OCI-LY1 (cell line): ENCODE measurements at regions not wholly inside any gene's neighbourhood (a gene's known extent, or its start where the extent isn't known, plus 50 kb on each side); places are given as distances from the start of the nearest gene placed in this dataset.
"Not testable (repeated sequence)": the region's sequence is repeated elsewhere in the genome, so short reads cannot be mapped to it uniquely, and the experiment has no call there.

Experiments
- H2AFZ ChIP-seq: fragments of 200-600 bp; sonication (generic), shearing (Covaris generic); 2 replicates; pipeline ENCODE4 v1.6.0; 2014; ENCODE audit warnings: antibody characterized with exemption, mild to moderate bottlenecking, low read length
- H3F3A ChIP-seq: fragments of 200-600 bp; sonication (generic), shearing (Covaris generic); 2 replicates; pipeline ENCODE4 v1.6.0; 2014; ENCODE audit warnings: mild to moderate bottlenecking, antibody characterized with exemption, low read length, moderate library complexity; ENCODE audit not compliant: insufficient read depth
- H3K27ac ChIP-seq: fragments of 200-600 bp; sonication (generic); 2 replicates; pipeline ENCODE4 v1.5.1; 2014; ENCODE audit warnings: low read length, mixed run types, mild to moderate bottlenecking, low read depth; ENCODE audit not compliant: poor library complexity, severe bottlenecking
- H3K27me3 ChIP-seq: fragments of 200-600 bp; sonication (generic); 2 replicates; pipeline ENCODE4 v1.6.0; 2014; ENCODE audit warnings: antibody characterized with exemption, mild to moderate bottlenecking, low read length, moderate library complexity; ENCODE audit not compliant: insufficient read depth
- H3K36me3 ChIP-seq: fragments of 200-600 bp; sonication (generic); 2 replicates; pipeline ENCODE4 v1.6.1; 2014; ENCODE audit warnings: mild to moderate bottlenecking, antibody characterized with exemption, low read length, moderate library complexity, mixed read lengths; ENCODE audit not compliant: insufficient read depth
- H3K4me1 ChIP-seq: fragments of 200-600 bp; sonication (generic); 2 replicates; pipeline ENCODE4 v1.5.1; 2014; ENCODE audit warnings: mild to moderate bottlenecking, low read length, moderate library complexity; ENCODE audit not compliant: insufficient read depth, severe bottlenecking
- H3K4me2 ChIP-seq: fragments of 200-600 bp; sonication (generic), shearing (Covaris generic); 2 replicates; pipeline ENCODE4 v1.6.1; 2014; ENCODE audit warnings: low read length
- H3K4me3 ChIP-seq: fragments of 200-600 bp; sonication (generic); 2 replicates; pipeline ENCODE4 v1.5.1; 2014; ENCODE audit warnings: low read length, low read depth, mild to moderate bottlenecking, mixed read lengths; ENCODE audit not compliant: poor library complexity, severe bottlenecking
- H3K79me2 ChIP-seq: fragments of 200-600 bp; shearing (Covaris generic); 2 replicates; pipeline ENCODE4 v1.6.1; 2016; ENCODE audit warnings: mixed run types, low read length, mixed read lengths; ENCODE audit not compliant: insufficient read depth
- H3K9ac ChIP-seq: fragments of 200-600 bp; sonication (generic), shearing (Covaris generic); 2 replicates; pipeline ENCODE4 v1.6.1; 2014; ENCODE audit warnings: mild to moderate bottlenecking, low read length, mixed read lengths
- H3K9me2 ChIP-seq: fragments of 200-600 bp; sonication (generic), shearing (Covaris generic); 2 replicates; pipeline ENCODE4 v1.6.1; 2014; ENCODE audit warnings: low read depth, mild to moderate bottlenecking, low read length, mixed read lengths
- H3K9me3 ChIP-seq: fragments of 200-600 bp; shearing (Covaris generic); 2 replicates; pipeline ENCODE4 v1.6.1; 2014; ENCODE audit warnings: low read length, mixed read lengths
- H4K20me1 ChIP-seq: fragments of 200-600 bp; sonication (generic), shearing (Covaris generic); 2 replicates; pipeline ENCODE4 v1.6.0; 2016; ENCODE audit warnings: mild to moderate bottlenecking, low read length; ENCODE audit not compliant: insufficient read depth
- EZH2 ChIP-seq: fragments of 200-600 bp; sonication (generic), shearing (Covaris generic); IDR thresholded peaks from 2 replicates; pipeline ENCODE4 v1.8.0; 2017; ENCODE audit warnings: borderline replicate concordance, mixed run types, mild to moderate bottlenecking, antibody characterized with exemption, low read length, moderate library complexity, mixed read lengths
- TF ChIP-seq, protein P1 (sequence below): fragments of 200-600 bp; sonication (generic), shearing (Covaris generic); IDR thresholded peaks from 2 replicates; pipeline ENCODE4 v1.5.1; 2017; ENCODE audit warnings: mild to moderate bottlenecking, antibody characterized with exemption, low read length, moderate library complexity, mixed read lengths

DNA sequence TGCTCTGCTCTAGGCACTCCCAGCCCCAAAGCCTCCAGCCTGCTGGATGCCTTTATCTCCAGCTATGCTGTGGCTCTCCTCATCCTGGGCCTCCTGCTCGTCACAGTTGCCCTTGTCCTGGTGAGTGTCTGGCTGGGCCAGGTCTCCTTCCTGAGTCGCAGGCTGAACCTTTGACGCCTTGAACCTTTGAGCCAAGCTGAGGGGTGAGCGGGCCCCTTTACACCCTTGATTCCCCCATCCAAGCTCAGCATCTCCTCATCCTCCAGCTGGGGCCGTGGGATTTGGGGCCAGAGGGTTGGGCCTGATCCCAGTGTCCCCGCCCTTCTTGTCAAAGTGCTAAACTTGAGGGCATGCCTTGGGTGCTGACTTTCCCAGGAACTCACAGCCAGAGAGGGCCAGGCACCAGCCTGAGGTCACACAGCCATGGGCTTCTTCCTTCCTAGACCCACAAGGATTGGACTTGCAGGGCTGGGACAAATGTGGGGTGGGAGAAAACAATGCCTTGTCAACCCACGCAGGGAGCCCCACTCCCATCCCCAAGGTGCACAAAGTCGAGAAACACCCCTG is 137.0 kb downstream of the TBC1D2B start:
- no peaks in the 10 kb centered on the region for H3K36me3 ChIP-seq
- no peak overlapping the region for H2AFZ ChIP-seq
- H3K4me1 ChIP-seq, result no peaks in the 10 kb centered on the region
- no peaks in the 10 kb centered on the region for H3K9me2 ChIP-seq
- H3K4me2 ChIP-seq, result no peak overlapping the region
- no peaks in the 10 kb centered on the region for H4K20me1 ChIP-seq
- no peak overlapping the region for H3K4me3 ChIP-seq
- no peak overlapping the region for H3K9ac ChIP-seq
- no peak for TF ChIP-seq EZH2
- TF ChIP-seq, protein P1, sequence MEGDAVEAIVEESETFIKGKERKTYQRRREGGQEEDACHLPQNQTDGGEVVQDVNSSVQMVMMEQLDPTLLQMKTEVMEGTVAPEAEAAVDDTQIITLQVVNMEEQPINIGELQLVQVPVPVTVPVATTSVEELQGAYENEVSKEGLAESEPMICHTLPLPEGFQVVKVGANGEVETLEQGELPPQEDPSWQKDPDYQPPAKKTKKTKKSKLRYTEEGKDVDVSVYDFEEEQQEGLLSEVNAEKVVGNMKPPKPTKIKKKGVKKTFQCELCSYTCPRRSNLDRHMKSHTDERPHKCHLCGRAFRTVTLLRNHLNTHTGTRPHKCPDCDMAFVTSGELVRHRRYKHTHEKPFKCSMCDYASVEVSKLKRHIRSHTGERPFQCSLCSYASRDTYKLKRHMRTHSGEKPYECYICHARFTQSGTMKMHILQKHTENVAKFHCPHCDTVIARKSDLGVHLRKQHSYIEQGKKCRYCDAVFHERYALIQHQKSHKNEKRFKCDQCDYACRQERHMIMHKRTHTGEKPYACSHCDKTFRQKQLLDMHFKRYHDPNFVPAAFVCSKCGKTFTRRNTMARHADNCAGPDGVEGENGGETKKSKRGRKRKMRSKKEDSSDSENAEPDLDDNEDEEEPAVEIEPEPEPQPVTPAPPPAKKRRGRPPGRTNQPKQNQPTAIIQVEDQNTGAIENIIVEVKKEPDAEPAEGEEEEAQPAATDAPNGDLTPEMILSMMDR, result no peak
- no peaks in the 10 kb centered on the region for H3F3A ChIP-seq
- H3K27me3 ChIP-seq, result no peaks in the 10 kb centered on the region
- H3K79me2 ChIP-seq, result no peaks in the 10 kb centered on the region
- H3K9me3 ChIP-seq, result no peaks in the 10 kb centered on the region
- H3K27ac ChIP-seq, result no peak overlapping the region

DNA sequence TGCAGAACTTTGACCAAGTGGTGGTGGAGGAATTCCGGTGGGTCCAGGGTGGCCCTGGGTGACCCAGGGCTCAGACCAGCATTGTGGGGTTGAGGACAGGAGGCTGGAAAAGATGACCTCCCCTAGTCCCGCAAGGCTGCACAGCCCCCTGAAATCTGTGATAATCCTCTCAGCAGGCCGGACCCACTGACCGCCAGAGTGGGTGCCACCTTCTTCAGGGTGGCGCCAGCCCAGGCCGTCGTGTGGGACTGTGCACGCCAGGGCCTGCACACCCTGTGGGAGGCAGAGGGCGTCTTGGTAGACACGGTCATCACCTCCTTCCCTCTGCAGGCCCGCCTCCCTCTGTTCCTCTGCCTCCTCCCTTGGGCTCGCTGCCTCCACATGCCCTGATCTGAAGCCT is 137.7 kb downstream of the TBC1D2B start:
- Histone ChIP-seq H3K9ac (no peak overlapping the region), H3K9me2 (no peaks in the 10 kb centered on the region), H2AFZ (no peak overlapping the region), H3K4me1 (no peaks in the 10 kb centered on the region), H3K4me2 (no peak overlapping the region), H3K79me2 (no peaks in the 10 kb centered on the region), H4K20me1 (no peaks in the 10 kb centered on the region), H3K36me3 (no peaks in the 10 kb centered on the region), H3K4me3 (no peak overlapping the region), H3K9me3 (no peaks in the 10 kb centered on the region), H3K27me3 (no peaks in the 10 kb centered on the region), H3K27ac (no peak overlapping the region), H3F3A (no peaks in the 10 kb centered on the region)
- TF ChIP-seq, protein P1, result no peak
- TF ChIP-seq EZH2, result no peak

DNA sequence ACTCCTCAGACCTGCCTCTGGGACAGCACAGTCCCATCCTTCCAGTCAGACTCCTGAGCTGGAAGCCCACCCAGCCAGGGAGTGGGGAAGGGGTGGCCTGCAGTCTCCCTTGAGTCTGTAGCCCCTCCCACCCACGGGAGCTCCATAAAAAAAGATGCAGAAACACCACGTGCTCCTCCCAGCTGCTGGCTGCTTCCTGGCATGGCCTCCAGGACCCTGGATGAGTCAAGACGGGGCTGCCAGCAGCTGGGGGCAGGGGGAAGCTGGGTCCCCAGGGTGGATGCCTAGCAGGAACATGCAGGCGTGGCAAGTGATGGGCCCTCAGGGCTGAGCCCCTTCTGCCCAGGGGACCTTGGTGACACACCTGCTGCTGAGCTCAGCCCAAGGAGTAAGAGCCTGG is 138.5 kb downstream of the TBC1D2B start:
- H3K9me2 ChIP-seq, H3K4me2 ChIP-seq, H4K20me1 ChIP-seq, H3K4me3 ChIP-seq, H3K27me3 ChIP-seq, H3K36me3 ChIP-seq, H3K4me1 ChIP-seq, H3F3A ChIP-seq, H2AFZ ChIP-seq, H3K9me3 ChIP-seq, H3K27ac ChIP-seq, H3K79me2 ChIP-seq, H3K9ac ChIP-seq: not testable (repeated sequence)

DNA sequence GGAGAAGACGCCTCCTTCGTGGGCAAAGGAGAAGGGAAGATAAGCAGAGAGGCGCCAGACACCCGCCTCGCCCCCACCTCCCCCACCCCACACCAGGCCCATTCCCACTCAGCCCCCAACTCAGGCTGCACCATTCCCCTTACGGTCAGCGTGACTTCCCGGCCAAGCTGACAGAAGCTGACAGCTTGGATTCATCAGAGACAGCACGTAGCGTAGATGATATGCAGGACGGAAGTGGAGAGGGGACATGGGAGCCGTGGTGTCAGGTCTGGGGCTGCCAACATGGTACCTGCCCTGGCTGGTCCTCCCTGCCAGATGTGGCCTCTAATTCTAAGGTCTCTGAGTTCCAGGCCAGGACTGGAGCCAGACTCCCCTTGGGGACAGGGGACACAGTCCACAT is 139.0 kb downstream of the TBC1D2B start:
- not testable (repeated sequence) for H3K4me1 ChIP-seq, H3K9me2 ChIP-seq, H3K9ac ChIP-seq, H3K27me3 ChIP-seq, H2AFZ ChIP-seq, H3K27ac ChIP-seq, H3F3A ChIP-seq, H3K4me2 ChIP-seq, H3K36me3 ChIP-seq, H3K9me3 ChIP-seq, H3K4me3 ChIP-seq, H4K20me1 ChIP-seq, H3K79me2 ChIP-seq

DNA sequence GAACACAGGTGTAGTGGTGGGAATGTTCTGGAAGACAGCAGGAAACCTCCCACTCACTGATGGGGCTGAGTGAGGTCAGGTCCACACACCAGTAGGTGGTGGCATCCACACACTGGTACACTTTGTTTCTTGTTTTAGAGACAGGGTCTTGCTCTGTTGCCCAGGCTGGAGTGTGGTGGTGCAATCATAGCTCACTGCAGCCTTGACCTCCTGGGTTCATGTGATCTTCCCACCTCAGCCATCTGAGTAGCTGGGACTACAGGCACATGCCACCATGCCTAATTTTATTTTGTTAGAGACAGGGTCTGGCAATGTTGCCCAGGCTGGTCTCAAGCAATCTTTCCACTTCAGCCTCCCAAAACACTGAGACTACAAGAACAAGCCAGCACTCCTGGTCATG is 140.9 kb downstream of the TBC1D2B start:
- not testable (repeated sequence) for H3K79me2 ChIP-seq, H3K9me2 ChIP-seq, H3K36me3 ChIP-seq, H2AFZ ChIP-seq, H3F3A ChIP-seq, H3K9me3 ChIP-seq, H3K27ac ChIP-seq, H3K27me3 ChIP-seq, H3K4me1 ChIP-seq, H4K20me1 ChIP-seq, H3K4me2 ChIP-seq, H3K4me3 ChIP-seq, H3K9ac ChIP-seq

DNA sequence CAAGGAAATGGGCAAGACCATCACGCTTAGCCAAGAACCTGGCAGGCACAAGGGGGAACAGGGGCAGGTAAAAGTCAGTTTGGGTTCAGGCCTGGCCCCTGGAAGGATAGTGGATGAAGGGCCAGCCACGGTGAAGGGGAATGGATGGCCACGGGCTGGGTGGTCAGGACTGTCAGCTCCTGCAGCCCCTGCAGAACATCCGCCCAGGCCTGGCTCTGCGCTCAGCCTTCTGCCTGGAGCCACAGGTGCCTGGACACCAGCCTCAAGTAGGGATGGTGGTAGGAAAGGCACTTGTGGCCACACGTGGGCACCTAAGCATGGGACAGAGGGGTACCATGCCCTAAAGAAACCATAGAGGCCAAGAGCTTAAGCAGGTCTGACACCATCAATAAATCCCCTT is 143.0 kb downstream of the TBC1D2B start:
- not testable (repeated sequence) for H3F3A ChIP-seq, H3K4me3 ChIP-seq, H3K36me3 ChIP-seq, H2AFZ ChIP-seq, H4K20me1 ChIP-seq, H3K9ac ChIP-seq, H3K27me3 ChIP-seq, H3K4me1 ChIP-seq, H3K27ac ChIP-seq, H3K9me2 ChIP-seq, H3K9me3 ChIP-seq, H3K79me2 ChIP-seq, H3K4me2 ChIP-seq
